Hematopoietic multipotent progenitor cell treated with erythropoietin and hydrocortisone succinate and interleukin-3 and kit ligand, for 8 days (in vitro differentiated cells): ENCODE measurements at regions not wholly inside any gene's neighbourhood (a gene's known extent, or its start where the extent isn't known, plus 50 kb on each side); places are given as distances from the start of the nearest gene placed in this dataset.
"Not testable (repeated sequence)": the region's sequence is repeated elsewhere in the genome, so short reads cannot be mapped to it uniquely, and the experiment has no call there.

Experiments
- DNase-seq: peaks from one replicate; pipeline ENCODE4 v3.0.0-alpha.2; 2015

- no peak for DNase-seq
Observed at GRCh38 chr12:118541071-118541470, 164.7 kb downstream of the SUDS3 start.

DNA sequence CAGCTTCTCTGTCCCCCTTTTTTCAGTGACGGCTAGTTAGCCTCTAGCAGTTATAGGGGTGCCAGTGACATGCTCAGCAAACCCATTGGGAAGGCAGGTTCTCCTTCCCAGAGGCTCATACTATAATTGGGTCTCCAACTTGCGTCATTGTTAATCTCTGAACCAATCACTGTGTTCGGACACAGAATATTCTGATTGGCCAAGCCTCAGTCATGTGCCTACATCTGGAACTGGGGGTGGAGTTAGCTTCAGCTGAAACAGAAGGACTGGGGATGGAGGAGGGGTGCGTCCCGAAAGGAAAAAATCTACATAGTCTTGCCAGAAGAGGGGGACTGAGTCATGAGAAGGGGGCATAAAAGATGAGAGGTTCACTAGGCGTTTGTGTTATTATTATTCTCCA, 165.6 kb downstream of the SUDS3 start:
- DNase-seq: no peak

DNA sequence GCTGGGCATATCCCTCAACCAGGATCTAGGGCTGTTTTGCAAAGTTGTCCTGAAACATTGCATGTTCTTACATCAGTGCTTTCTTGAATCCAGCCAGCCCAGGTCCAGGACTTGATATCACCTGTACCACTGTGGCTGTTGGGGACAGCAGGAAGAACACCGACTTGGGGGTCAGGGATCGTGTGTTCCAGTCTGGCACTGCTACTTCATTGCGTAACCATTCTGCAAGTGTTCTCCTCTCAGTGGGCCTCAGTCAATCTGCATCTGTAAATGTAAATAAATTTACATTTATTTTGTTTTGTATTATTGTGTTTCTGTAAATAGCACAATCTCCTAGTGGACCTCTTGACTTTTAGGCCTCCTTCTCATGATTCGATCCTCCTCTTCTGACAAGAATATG, 167.3 kb downstream of the SUDS3 start:
- no peak for DNase-seq

DNA sequence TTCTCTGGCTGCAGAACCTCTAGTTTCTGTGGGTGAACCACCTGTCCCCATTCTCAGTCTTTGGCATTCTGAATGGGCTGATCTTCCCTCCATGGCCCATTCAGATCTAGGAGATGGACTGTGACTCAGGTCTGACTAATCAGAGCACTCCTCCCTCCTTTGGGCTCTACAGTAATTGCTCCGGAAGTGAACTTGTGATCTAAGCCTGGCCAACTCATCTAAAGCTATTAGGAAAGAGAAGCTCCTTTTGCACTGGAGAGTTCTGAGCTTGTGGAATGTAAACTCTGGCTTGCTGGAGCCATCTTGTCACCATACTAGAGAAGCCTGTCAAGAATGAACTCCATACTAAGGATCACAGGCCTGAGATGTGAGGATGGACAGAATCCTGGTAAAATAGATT, 168.2 kb downstream of the SUDS3 start:
- no peak for DNase-seq

GRCh38 chr12:118547606-118548005, 171.3 kb downstream of the SUDS3 start:
- not testable (repeated sequence) for DNase-seq

DNA sequence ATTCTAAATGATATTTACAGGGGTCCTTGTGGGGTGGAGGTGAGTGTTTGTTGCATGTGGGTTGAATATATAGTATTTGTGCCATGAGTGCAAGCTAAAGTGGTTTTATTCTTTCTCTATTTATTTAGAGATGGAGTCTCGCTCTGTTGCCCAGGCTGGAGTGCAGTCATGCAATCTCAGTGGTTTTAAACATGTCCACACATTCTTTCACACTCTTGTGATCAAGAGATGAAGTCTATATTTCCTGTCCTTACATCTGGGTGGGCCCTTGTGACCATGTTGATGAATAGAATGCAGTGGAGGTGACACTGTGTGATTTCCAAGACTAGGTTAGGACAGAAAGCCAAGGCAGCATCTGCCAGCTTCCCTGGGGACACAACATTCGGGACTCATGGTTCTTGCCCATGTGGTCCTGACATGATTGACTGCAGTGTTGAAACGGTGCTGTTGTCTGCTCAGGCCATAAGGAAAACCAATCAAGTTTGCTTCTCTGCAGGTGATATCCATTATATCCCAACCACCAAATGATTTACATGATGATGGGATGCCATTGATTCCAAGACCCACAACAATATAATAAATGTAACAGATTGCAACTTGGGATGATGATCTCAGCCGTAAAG, 172.6 kb downstream of the SUDS3 start:
- no peak for DNase-seq

- no peak for DNase-seq
Observed at GRCh38 chr12:118549510-118549980, 173.2 kb downstream of the SUDS3 start.

DNA sequence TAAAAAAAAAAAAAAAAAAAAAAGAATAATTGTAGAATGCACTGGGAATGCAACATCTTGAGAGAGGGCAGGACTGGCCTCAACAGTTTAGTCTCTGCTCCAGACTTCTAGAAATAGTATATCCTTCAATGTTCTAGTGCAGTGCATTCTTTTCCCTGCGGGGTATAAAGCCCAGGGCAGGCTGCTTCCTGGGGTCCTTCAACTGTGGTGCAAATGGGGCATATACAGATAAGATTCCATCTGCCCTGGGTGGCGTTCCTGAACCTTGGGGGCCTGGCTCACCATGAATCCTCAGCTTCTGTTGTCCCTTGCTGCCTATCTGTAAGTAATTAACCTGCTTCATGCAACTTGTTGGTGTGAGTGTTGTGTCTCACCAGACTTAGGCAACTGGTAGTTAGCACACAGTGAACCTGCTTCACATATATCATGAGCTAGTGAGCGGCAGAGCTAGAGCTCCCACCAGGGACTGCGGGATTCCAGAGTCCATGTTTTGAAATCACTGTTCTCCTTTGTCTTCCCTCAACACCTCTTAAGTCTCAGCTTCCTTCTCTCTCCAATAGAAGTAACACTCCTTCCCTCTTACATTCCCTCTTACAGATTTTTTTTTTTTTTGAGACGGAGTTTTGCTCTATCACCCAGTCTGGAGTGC, 177.6 kb downstream of the SUDS3 start:
- DNase-seq: no peak

DNA sequence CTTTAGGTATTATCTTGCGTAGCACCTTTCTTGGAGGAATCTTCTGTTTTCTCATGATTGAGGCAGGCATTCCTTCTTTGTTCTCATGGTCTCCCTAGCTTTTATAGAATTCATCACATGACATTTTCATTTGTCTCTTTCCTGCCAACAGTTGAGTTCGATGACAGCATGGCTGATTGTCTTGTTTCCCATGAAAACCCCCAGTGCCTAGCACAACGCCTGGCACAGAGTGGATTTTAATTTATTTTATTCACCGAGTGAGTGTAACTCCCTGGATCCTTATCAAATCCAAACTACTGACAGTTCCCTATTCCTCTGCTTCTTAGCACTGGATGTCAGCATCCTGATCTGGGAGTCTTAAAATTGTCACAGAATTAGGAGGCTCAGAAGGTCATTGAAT, 182.6 kb downstream of the SUDS3 start:
- DNase-seq: no peak

DNA sequence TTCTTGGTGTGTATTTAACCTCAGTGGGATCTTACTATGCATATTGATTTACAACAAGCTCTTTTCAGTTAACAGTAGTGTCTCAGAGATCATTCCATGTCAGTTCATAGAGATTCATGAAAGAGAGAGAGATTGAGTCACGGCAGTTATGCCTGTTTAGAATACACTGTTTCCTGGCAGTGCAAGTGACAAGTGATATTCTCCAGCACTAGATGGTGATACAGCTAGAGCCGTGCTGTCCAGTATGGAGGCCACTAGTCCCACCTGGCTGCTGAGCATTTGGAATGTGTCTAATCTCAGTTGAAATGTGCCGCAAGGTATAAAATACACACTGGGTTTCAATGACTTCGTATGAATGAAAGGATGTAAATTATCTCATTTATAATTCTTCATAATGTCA, 184.4 kb downstream of the SUDS3 start:
- no peak for DNase-seq

DNA sequence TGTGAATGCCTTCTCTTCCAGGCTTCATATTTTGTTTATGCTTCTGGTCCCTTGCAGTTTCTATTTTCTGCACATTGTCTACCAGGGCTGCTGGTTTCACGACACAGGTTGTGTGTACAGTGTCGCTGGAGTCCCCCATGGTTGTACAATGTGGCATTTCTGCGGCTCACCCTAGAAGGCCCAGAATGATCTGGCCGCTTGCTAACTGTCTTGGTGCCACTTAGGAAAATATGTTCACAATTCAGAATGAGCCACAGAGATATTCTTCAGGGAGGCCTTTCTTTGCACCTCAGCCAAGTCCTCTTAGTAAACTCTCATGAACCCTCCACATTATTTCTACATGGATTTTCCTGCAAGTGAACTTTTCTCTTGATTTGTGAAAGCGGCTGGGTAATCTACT, 195.4 kb downstream of the SUDS3 start:
- no peak for DNase-seq

DNA sequence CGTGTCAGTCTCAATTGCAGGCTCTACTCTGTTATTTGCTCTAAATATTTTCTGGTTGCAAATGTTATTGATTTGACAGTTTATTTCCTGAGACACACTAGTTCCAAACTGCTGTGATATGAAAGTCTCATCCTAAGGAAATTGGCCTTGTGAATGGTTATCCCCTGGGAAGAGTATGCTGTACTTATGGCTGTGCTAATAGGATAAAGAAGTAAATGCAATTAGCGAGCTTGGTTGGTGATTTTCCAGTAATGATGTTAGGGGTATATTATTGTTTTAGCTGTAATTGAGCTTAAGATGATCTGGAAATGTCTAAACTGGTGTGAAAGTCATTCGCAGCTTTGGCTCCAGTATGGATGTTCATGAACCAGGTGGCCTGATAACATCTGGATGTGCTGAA, 197.9 kb downstream of the SUDS3 start:
- DNase-seq: no peak

DNA sequence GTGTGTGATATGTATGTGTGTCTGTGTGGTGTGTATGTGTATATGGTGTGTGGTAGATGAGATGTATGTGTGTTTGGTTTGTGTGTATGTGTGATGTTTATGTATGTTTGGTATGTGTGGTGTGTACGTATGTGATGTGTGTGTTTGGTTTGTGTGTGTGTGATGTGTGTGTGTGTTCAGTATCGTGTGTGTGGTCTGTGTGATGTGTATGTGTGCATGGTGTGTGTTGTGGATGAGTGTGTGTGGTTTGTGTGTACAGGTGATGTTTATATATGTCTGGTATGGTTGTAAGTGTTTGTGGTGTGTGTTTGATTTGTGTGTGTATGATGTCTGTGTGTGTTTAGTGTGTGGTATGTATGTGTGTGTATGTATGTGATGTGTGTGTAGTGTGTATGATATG, 199.4 kb downstream of the SUDS3 start:
- no peak for DNase-seq

DNA sequence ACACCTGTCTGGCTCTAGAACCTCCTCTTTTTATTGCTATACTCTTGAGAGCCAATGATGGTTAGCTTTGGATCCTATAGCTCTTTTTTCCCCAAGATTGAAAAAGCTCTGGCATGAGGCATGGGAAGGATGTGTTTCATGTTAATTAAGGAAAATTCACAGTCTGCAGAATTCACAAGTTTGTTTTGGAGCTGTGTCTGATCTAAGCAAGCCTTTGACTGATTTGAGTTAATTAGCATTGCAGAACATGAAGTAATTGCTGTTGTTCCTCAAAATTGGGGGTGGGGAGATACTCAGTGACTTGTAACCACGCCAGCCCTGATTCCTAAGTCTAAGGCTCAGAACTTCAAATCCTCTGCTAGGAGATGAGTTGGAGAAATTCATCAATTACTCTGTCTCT, 205.0 kb downstream of the SUDS3 start:
- DNase-seq: no peak

DNA sequence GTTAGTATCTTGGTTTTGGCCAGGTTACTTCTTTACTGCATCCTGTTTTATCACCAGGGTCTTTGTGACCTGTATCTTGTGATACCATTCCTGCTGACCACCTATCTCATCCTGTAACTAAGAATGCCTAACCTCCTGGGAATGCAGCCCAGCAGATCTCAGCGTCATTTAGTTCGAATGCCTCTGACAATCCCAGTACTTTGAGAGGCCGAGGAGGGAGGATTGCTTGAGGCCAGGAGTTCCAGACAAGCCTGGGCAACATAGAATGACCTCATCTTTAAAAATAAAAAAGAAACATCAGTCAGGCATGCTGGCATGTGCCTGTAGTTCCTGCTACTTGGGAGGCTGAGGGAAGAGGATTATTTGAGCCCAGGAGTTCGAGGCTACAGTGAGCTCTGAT, 206.5 kb downstream of the SUDS3 start:
- no peak for DNase-seq

DNA sequence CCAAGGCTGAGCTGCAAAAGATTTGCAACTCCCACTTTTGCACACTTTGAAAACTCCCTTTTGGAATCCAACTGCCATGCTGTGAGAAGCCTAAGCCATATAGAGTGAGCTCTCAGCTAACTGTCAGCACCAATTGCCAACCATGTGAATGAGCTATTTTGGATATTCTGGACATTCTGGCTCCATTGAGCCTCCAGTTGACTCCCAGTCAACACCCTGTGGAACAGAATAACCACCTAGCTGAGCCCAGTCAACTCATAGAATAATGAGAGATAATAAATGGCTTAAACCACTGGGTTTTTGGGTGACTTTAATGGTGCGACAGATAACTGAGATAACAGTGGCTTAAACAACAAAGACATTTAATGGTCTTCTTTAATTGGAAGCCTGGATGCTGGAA, 210.1 kb downstream of the SUDS3 start:
- no peak for DNase-seq

DNA sequence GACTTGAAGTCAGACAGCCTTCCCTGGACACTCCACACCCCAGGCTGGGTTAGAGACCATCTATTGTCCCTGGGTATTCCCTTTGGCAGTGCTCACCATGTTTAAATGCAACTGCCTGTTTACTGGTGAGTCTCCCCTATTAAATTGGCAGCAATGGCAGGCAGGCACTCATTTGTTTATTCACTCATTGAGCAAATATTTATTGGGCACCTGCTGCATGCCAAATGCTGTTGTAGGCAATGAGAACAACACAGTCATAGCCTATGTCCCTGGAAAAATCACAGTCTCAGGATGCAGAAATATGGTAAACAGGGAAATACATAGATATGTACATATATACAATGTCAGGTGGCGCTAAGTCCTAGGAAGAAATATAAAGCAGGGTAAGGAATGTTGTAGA, 212.8 kb downstream of the SUDS3 start:
- DNase-seq: no peak

DNA sequence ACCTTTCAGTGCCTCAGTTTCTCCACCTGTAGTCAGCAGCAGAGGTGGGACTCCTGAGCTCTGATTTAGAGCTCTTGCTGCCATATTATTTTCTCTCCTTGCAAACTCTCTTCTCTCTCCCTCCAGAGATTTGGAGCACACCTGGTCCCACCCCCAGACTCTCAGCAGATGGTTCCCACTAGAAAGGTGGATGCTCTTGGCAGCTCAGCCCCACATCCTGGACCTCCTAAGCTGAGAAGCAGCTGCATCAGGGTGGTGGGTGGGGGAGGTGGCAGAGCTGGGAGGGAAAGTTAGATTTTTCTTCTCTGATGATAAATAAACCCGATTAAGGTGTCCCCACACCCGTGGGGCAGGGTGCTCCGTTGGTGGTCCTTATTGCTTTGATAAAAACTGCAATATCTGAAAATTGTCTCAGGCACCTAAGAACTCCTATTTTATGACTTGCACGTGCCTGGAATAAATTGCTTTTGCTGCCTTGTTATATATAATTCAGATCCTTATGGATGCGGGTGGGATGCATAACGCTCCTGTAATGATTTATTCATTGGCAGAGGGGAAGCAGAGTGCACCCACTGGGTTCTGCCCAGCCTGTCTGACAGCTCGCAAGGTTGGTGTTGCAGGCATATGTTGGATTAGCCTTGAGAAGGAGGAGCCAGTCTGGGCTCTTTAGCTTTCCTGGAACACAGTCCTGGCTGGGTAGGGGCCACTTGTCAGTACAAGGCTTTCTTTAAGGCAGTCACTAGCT, 214.2 kb downstream of the SUDS3 start:
- no peak for DNase-seq

DNA sequence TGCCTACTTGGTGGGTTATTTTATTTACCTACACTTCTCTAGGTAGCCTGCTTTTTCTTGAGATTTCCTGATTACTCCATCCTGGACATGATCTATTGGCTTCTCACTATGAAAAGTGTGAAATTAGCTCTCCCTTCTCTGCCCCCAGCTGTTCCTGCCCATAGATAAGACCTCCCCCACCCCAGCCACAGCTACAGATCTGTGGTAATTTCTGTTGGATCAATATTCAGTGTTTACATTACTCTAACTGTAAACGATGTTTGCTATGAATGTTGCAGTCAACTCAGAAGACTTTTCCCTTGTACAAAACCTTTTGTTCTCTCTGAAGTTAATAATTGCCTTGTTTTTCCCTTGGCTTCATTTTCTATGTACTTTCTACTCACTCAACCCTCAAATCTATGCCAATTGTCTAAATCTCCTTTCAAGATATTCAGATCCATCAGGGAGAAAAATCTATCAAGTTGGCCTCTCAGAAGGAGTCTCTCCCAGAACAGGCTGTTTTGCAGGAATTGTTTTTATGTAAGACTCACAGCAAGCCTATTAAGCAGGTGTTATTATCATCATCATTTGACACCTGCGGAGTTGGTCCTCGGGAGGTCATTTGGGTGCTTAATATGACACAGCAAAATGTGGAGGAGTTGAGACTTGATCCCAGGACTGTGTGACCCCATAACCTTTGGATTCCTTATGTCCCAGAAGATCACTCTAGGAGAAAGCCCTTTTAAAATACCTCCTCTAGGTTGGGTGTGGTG, 227.4 kb downstream of the SUDS3 start:
- no peak for DNase-seq

DNA sequence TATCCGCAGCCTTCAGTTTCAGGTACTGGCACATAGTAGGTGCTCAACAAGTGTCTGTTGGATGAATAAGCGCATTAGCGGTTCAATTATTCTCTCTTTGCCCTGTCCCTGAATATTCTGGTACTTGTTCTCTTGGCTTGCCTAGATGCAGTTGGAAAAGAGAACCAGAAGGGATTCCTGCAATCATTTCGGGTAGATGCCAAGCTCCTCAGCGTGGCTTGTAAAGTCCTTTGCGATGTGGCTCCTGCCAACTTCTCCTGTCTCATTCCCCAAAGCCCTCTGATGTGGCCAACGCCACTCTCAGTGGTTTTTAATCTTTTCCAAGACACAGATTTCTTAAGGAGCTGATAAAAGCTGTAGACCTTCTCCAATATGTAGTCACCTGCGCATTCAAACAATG, 230.3 kb downstream of the SUDS3 start:
- DNase-seq: no peak

DNA sequence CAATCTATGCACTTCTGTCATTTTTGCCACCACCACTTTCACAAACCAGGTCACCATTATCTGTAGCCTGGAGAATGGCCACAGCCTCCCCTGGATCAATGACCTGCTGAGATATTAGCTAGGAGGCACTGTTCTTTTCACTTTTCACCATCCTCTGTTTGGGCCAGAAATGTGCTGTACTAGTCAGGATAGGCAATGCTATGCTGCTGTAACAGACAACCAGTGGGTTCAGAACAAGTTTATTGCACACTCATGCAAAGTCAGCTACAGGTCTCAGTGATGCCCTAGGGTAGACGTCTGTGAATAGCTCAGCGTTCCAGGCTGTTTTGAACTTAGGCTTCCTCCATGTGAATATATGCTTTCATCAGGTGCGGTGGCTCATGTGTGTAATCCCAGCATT, 231.5 kb downstream of the SUDS3 start:
- no peak for DNase-seq

DNA sequence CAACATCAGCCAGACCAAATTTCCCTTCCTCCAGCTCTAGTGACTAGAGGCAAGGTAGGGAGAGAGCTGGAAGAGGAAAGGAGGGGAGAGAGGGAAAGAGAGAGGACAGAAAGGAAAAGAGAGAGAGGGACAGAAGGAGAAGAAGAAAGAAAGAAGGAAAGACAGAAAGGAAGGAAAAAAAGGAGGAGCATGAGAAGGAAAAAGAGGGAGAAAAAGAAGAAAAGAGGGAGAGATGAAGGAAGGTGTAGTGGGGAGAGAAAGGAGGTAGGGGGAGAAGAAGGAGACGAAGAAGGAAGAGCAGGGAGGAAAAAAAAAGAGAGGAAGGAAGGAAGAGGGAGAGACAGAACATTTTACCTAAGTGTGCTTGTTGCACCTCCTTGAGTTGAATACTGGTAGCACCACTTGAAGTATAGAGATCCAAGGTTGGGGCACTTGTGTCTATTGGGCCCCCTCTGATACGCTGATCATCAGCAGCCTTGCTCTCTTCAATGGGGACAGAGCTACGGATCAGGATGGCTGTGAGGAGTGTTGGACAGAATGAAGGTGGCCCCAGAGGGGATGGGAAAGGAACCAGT, 232.5 kb downstream of the SUDS3 start:
- no peak for DNase-seq

GRCh38 chr12:118611295-118611694, 234.9 kb downstream of the SUDS3 start:
- no peak for DNase-seq
